Activated CD4-positive, alpha-beta T cell treated with anti-CD3 and anti-CD28 coated beads, Interleukin-2, Interleukin-6, amounts not matched to agents 100 ng/mL and 50 ng/mL, durations not matched to agents 16 hours and 8 hours (primary cell): ENCODE measurements at regions not wholly inside any gene's neighbourhood (a gene's known extent, or its start where the extent isn't known, plus 50 kb on each side); places are given as distances from the start of the nearest gene placed in this dataset.
A peak's percentile ranks its signal among the peaks of the same experiment; 100 is the strongest.
"Not testable (repeated sequence)": the region's sequence is repeated elsewhere in the genome, so short reads cannot be mapped to it uniquely, and the experiment has no call there.

Source experiments
- DNase-seq: peaks from one replicate; pipeline ENCODE4 v3.0.0-alpha.2; 2020

GRCh38 chr11:95641495-95641894 lies 148.1 kb downstream of the FAM76B start:
- DNase-seq, result peak; percentile 74

- no peak for DNase-seq
These were observed 151.1 kb downstream of the FAM76B start for GRCh38 chr11:95638501-95638900.

GRCh38 chr11:95625164-95625900 lies 164.2 kb downstream of the FAM76B start:
- DNase-seq, result no peak

- no peak for DNase-seq
These were observed 173.3 kb downstream of the FAM76B start for GRCh38 chr11:95616256-95616804.

- DNase-seq, result no peak
These were observed 177.8 kb downstream of the FAM76B start for GRCh38 chr11:95611827-95612226.

- not testable (repeated sequence) for DNase-seq
These were observed 179.4 kb downstream of the FAM76B start for GRCh38 chr11:95610185-95610584.

GRCh38 chr11:95608093-95608492 lies 181.5 kb downstream of the FAM76B start:
- no peak for DNase-seq

GRCh38 chr11:95606824-95607223 lies 182.8 kb downstream of the FAM76B start:
- DNase-seq, result no peak

- DNase-seq, result no peak
These were observed 184.2 kb downstream of the FAM76B start for GRCh38 chr11:95605271-95605940.

- peak; percentile 21 for DNase-seq
These were observed 189.5 kb downstream of the FAM76B start for GRCh38 chr11:95599959-95600586.

- DNase-seq, result no peak
These were observed 193.6 kb downstream of the FAM76B start for GRCh38 chr11:95595973-95596489.

- DNase-seq, result no peak
These were observed 194.0 kb downstream of the FAM76B start for GRCh38 chr11:95595541-95595940.

- DNase-seq, result no peak
These were observed 196.5 kb downstream of the FAM76B start for GRCh38 chr11:95593111-95593510.

GRCh38 chr11:95592471-95592870 lies 197.1 kb downstream of the FAM76B start:
- no peak for DNase-seq

- no peak for DNase-seq
These were observed 199.5 kb downstream of the FAM76B start for GRCh38 chr11:95589893-95590612.

GRCh38 chr11:95588821-95589220 lies 200.8 kb downstream of the FAM76B start:
- DNase-seq, result no peak

GRCh38 chr11:95586661-95587060 lies 202.9 kb downstream of the FAM76B start:
- DNase-seq, result no peak

GRCh38 chr11:95586155-95586554 lies 203.4 kb downstream of the FAM76B start:
- DNase-seq, result no peak

- DNase-seq, result no peak
These were observed 203.9 kb downstream of the FAM76B start for GRCh38 chr11:95585752-95586077.

- no peak for DNase-seq
These were observed 204.4 kb downstream of the FAM76B start for GRCh38 chr11:95585069-95585751.

GRCh38 chr11:95584589-95584988 lies 205.0 kb downstream of the FAM76B start:
- peak; percentile 16 for DNase-seq

GRCh38 chr11:95584180-95584579 lies 205.4 kb downstream of the FAM76B start:
- peak; percentile 12 for DNase-seq
